Keratinocyte (primary cell): ENCODE measurements at regions not wholly inside any gene's neighbourhood (a gene's known extent, or its start where the extent isn't known, plus 50 kb on each side); places are given as distances from the start of the nearest gene placed in this dataset.

Experiments used
- DNase-seq: peaks from one replicate; pipeline ENCODE4 v3.0.0-alpha.2; 2011; ENCODE audit warnings: low read depth, missing footprints, low spot score
- FAIRE-seq: peaks from 2 replicates; lab custom pipeline; 2011; peaks lifted over from hg19 to GRCh38; lab: Jason Lieb, UNC
- H2AFZ ChIP-seq: 2 replicates; pipeline ENCODE4 v1.6.0; 2012; ENCODE audit warnings: low read length, control low read depth, inconsistent platforms; ENCODE audit not compliant: control insufficient read depth
- H3K27ac ChIP-seq: 2 replicates; pipeline ENCODE4 v1.5.1; 2011; ENCODE audit warnings: low read length; ENCODE audit not compliant: control insufficient read depth, insufficient read depth
- H3K27me3 ChIP-seq: 3 replicates; pipeline ENCODE4 v1.6.0; 2011; ENCODE audit warnings: low read length; ENCODE audit not compliant: control insufficient read depth, insufficient read depth; ENCODE audit errors: extremely low read depth
- H3K36me3 ChIP-seq, 2 experiments: 2 replicates in 1 of 2; 3 replicates in 1 of 2; pipeline ENCODE4 v1.5.1; 2011; ENCODE audit warnings: low read length in 2 of 2, mild to moderate bottlenecking in 1 of 2; ENCODE audit not compliant: control insufficient read depth in 2 of 2, insufficient read depth in 2 of 2; ENCODE audit errors: extremely low read depth in 1 of 2
- H3K4me1 ChIP-seq: 3 replicates; pipeline ENCODE4 v1.5.1; 2011; ENCODE audit warnings: low read length; ENCODE audit not compliant: control insufficient read depth, insufficient read depth; ENCODE audit errors: extremely low read depth
- H3K4me2 ChIP-seq: 3 replicates; pipeline ENCODE4 v1.6.0; 2011; ENCODE audit warnings: low read depth, low read length; ENCODE audit not compliant: control insufficient read depth, insufficient read depth; ENCODE audit errors: extremely low read depth
- H3K4me3 ChIP-seq, 3 experiments: fragments of 200-600 bp in 1 of 3; sonication (generic) in 1 of 3; 2 replicates in 2 of 3; 3 replicates in 1 of 3; pipeline ENCODE4 v1.5.1; 2011 to 2016; ENCODE audit warnings: low read length in 3 of 3, mild to moderate bottlenecking in 3 of 3, control low read depth in 2 of 3, inconsistent platforms in 1 of 3, low read depth in 1 of 3, mixed read lengths in 1 of 3, mixed run types in 1 of 3, moderate library complexity in 1 of 3; ENCODE audit not compliant: control insufficient read depth in 2 of 3, insufficient read depth in 2 of 3; ENCODE audit errors: extremely low read depth in 1 of 3
- H3K79me2 ChIP-seq: 2 replicates; pipeline ENCODE4 v1.6.0; 2012; ENCODE audit warnings: low read length; ENCODE audit not compliant: control insufficient read depth, insufficient read depth
- H3K9ac ChIP-seq: 3 replicates; pipeline ENCODE4 v1.6.0; 2011; ENCODE audit warnings: low read length; ENCODE audit not compliant: control insufficient read depth, insufficient read depth; ENCODE audit errors: extremely low read depth
- H3K9me1 ChIP-seq: 3 replicates; pipeline ENCODE4 v1.6.0; 2011; ENCODE audit warnings: low read length; ENCODE audit not compliant: control insufficient read depth, insufficient read depth; ENCODE audit errors: extremely low read depth
- H3K9me3 ChIP-seq: 2 replicates; pipeline ENCODE4 v1.5.1; 2012; ENCODE audit warnings: low read depth, low read length; ENCODE audit not compliant: control insufficient read depth
- H4K20me1 ChIP-seq: 3 replicates; pipeline ENCODE4 v1.6.0; 2011; ENCODE audit warnings: low read length; ENCODE audit not compliant: control insufficient read depth, insufficient read depth; ENCODE audit errors: extremely low read depth
- EZH2 ChIP-seq: IDR thresholded peaks from one replicate; pipeline ENCODE4 v1.6.1; 2012; ENCODE audit warnings: inconsistent platforms, mild to moderate bottlenecking, low read length, moderate library complexity
- dilution Hi-C: fragments of 300-500 bp; cut with MboI; formaldehyde crosslinking; loops from one replicate; pipeline ENCODE4 v1.7.0; 2020; ENCODE audit warnings: low sequenced_read_pairs; ENCODE audit not compliant: extremely low pct_ligation_motif_present
- TF ChIP-seq, protein P1 (sequence below), 3 experiments: IDR thresholded peaks in 1 of 3; conservative IDR thresholded peaks in 1 of 3; optimal IDR thresholded peaks in 1 of 3; 2 replicates in 2 of 3; 3 replicates in 1 of 3; pipeline versions ENCODE3 to v1.5.1; 2011; ENCODE audit warnings: low read length in 3 of 3, mild to moderate bottlenecking in 3 of 3, moderate library complexity in 2 of 3, control low read depth in 1 of 3, inconsistent platforms in 1 of 3; ENCODE audit not compliant: insufficient read depth in 2 of 3; ENCODE audit errors: extremely low read depth in 1 of 3

DNA sequence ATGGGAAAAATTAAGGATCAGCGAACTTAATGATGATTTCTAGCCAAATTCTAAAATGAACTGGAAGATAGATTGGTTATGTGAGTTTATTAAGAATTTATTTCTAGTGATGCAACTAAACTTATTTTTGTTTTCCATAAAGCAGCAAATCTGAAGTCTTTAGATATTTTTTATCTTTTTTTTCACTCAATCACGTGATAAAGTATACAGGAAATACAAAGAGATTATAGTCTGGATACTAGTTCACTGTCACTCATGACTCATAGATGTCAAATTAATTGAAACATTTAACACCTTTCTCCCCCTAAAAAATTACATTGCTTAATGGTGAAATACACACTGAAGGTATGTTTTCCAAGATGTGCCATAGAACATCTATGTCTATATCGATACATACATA is 416.9 kb downstream of the TUSC7 start:
- Histone ChIP-seq H3K9me1 (no peaks in the 10 kb centered on the region), H3K36me3 (no peaks in the 10 kb centered on the region), H3K27me3 (no peaks in the 10 kb centered on the region), H3K9me3 (no peaks in the 10 kb centered on the region), H3K79me2 (no peaks in the 10 kb centered on the region), H3K4me1 (no peaks in the 10 kb centered on the region), H3K4me2 (no peak overlapping the region), H3K27ac (no peak overlapping the region), H3K4me3 (no peak overlapping the region), H4K20me1 (no peaks in the 10 kb centered on the region), H3K9ac (no peak overlapping the region), H2AFZ (no peak overlapping the region)
- DNase-seq (no peak), FAIRE-seq (no peak)
- TF ChIP-seq, protein P1, sequence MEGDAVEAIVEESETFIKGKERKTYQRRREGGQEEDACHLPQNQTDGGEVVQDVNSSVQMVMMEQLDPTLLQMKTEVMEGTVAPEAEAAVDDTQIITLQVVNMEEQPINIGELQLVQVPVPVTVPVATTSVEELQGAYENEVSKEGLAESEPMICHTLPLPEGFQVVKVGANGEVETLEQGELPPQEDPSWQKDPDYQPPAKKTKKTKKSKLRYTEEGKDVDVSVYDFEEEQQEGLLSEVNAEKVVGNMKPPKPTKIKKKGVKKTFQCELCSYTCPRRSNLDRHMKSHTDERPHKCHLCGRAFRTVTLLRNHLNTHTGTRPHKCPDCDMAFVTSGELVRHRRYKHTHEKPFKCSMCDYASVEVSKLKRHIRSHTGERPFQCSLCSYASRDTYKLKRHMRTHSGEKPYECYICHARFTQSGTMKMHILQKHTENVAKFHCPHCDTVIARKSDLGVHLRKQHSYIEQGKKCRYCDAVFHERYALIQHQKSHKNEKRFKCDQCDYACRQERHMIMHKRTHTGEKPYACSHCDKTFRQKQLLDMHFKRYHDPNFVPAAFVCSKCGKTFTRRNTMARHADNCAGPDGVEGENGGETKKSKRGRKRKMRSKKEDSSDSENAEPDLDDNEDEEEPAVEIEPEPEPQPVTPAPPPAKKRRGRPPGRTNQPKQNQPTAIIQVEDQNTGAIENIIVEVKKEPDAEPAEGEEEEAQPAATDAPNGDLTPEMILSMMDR (optimal IDR thresholded peaks at IDR 0.05 in 1 of 3, IDR thresholded peaks at IDR 0.05 in 1 of 3, conservative IDR thresholded peaks at IDR 0.05 in 1 of 3; ENCODE audit: extremely low read depth in 1 of 3, insufficient read depth in 2 of 3, low read length in 3 of 3): no peak
- TF ChIP-seq EZH2: no peak
- dilution Hi-C loops: no loop called here

DNA sequence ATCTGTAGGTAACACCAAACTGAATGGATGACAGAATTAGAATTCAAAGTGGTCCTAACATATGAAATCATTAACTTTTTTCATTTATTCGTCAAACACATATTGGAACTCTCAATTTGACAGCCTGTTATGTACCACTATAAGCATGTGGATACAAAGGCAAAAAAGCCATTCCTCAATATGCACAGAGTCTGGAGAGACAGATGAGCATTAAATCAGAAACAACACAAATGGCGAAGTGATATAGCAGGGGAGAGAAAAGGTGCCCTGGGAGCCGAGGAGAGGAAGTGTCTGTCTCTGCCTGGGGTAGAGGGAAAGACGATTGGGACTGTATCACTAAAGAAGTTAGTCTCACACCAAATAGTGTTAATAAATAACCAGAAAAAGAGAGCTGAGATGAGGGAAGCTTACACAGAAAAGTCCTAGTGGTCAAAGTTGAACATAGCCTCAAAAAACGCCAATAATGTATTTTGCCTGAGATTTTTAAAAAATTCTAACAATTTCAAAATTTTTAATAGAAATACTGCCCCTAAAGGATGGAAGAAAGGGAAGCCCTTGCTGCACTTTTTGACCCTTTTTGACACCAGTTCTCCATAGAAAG is 417.5 kb downstream of the TUSC7 start:
- dilution Hi-C loops: no loop called here
- Histone ChIP-seq H3K4me3 (no peak overlapping the region), H3K36me3 (no peaks in the 10 kb centered on the region), H3K9me1 (no peaks in the 10 kb centered on the region), H2AFZ (no peak overlapping the region), H3K27me3 (no peaks in the 10 kb centered on the region), H3K4me2 (no peak overlapping the region), H3K9me3 (no peaks in the 10 kb centered on the region), H3K27ac (no peak overlapping the region), H3K4me1 (no peaks in the 10 kb centered on the region), H4K20me1 (no peaks in the 10 kb centered on the region), H3K9ac (no peak overlapping the region), H3K79me2 (no peaks in the 10 kb centered on the region)
- DNase-seq: no peak
- TF ChIP-seq EZH2: no peak
- TF ChIP-seq, protein P1 (optimal IDR thresholded peaks at IDR 0.05 in 1 of 3, IDR thresholded peaks at IDR 0.05 in 1 of 3, conservative IDR thresholded peaks at IDR 0.05 in 1 of 3; ENCODE audit: extremely low read depth in 1 of 3, insufficient read depth in 2 of 3, low read length in 3 of 3): no peak
- FAIRE-seq: no peak
